CD1c-positive myeloid dendritic cell (primary cell): ENCODE measurements at regions not wholly inside any gene's neighbourhood (a gene's known extent, or its start where the extent isn't known, plus 50 kb on each side); places are given as distances from the start of the nearest gene placed in this dataset.

ENCODE experiments used
- DNase-seq: peaks from one replicate; pipeline ENCODE4 v3.0.0-alpha.2; 2016; ENCODE audit errors: extremely low spot score

DNA sequence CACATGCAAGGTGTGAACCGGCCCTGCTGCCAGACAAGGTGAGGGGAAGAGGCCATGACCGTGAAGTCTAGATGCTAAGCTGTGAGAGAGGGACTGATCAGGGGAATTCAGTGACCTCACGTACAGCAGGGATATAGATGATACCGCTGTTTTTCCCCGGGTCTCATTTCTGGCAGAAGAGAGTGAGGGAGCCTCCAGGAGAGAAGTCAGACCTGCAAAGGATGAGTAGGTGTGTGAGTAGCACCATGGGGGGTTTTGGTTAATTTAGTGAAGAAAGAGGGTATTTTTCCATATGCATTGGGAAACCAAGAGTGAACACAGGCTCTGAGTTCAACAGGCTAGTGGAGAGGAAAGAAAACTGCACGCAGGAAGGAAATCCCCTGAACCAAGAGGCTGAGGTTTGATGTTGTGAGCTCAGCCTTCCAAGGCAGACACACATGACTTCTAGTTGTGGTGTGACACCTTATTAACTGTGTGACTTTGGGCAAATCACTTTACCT lies 127.6 kb upstream of the GATB start:
- no peak for DNase-seq

DNA sequence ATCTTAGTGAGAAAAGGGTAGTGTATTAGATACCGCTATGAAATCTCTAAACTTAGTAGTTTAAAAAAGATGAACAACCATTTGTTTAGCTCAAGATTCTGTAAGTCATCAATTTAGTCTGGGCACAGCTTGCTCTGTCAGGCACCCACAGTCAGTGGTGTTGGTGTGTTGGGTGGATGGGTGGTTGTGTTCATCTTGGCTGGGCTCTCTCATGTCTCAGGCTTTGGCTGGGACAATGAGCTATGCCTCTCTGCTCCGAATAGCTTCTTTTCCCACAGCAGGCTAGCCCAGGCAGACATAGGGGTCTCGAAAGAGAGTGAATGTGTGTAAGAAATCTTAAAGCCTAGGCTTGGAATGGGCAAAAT lies 127.0 kb upstream of the GATB start:
- DNase-seq, result no peak

DNA sequence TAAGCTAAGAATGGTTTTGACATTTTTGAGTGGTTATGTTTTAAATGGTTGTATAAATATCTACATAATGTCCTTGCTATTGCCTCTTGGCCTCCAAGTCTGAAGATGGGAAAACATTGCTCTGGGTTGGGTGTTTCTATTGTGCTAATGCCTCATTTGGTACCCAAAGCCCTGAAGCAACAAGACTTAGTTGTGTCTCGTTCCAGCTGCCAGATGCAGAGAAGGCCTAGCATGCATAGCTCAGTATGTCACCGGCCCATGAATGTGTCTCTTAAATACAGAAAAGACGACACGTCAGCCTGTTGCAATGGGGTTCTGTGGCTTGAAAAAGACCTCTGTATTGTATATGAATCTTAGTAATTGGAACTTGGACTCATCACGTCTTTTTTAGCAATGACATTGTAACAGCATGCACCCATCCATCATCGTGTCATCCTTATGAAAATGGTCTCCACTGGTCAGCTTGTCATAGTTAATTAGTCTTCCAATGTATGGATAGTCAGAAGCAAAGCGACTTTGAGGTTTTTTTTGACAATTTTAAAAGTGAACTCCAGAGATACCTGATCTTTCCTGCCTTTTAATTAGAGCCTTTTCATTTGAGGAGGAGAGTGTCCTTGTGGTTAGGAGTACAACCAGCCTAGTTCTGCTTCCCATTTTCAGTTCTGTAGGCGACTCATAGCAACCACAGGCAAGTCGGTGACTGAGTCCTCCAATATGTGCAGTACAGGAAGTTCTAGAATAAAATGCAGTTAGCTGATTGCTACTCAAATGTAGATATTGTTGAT lies 126.4 kb upstream of the GATB start:
- DNase-seq, result peak; percentile 82

DNA sequence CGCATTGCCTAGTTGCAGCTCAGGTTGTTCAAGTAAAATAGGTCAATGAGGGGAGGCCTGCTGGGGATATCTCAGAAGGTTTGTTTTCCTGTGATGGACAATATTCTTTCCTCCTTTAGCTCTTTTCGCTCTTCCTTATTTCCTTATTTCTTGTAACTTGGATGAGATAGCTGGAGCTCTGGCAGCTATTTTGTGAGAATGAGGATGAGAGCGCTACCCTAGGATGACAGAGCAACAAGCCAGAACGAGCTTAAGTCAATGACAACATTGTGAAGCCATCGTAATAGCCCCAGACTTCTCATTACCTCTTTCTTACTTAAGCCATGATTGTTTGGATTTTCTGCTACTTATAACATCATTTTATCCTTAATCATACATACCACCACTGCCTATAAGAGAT lies 124.3 kb upstream of the GATB start:
- no peak for DNase-seq

DNA sequence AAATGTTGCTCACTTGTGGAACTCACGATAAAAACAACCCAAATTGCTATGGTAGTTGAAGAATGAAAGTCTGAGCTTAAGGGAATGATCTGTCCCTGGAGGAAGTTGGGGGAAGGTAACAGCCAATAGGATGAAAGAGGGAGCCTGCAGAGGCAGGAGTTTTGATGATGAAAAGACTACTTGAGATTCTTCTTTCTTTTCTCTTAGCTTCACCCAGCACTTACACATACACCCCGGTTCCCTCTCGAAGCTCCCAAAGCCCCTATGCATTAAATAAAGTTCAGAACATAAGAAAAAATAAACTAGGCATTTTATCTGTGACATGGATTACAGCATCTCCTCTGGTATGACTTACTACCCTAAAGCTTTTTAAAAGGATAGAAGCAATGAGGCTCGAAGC lies 122.9 kb upstream of the GATB start:
- no peak for DNase-seq

DNA sequence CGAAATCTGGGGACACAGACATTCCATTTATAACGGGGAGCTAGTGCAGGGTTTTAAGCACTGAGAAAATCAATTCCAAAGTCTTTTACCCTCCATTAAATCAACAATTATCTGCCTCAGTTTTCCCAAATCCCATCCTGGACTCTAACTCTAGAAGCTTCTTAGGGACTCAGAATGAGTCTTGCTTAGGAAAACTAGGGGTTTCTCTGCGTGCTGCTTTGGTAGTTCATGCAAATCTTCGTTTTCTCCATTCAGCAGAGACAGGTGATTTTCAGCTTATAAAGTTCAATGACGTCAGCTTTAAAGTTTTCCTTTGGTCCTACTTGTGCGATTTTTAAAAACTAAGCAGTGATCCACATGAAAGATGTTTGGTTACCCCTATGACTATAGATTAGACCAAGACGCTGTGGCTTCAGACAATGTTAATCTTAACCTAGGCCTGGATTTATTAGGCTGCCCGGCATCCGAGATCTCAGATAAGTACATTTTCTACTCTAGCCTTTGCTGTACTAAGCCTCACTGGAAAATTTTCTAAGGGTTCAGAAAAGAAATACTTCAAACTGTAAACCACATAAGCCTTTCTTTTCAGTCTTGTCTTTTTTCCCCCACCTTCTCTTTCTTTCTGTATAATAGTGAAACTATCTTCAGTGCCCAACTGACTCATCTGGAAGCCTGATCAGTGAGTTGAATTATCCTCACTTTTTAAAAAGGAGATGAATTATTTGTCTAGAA lies 121.4 kb upstream of the GATB start:
- no peak for DNase-seq

DNA sequence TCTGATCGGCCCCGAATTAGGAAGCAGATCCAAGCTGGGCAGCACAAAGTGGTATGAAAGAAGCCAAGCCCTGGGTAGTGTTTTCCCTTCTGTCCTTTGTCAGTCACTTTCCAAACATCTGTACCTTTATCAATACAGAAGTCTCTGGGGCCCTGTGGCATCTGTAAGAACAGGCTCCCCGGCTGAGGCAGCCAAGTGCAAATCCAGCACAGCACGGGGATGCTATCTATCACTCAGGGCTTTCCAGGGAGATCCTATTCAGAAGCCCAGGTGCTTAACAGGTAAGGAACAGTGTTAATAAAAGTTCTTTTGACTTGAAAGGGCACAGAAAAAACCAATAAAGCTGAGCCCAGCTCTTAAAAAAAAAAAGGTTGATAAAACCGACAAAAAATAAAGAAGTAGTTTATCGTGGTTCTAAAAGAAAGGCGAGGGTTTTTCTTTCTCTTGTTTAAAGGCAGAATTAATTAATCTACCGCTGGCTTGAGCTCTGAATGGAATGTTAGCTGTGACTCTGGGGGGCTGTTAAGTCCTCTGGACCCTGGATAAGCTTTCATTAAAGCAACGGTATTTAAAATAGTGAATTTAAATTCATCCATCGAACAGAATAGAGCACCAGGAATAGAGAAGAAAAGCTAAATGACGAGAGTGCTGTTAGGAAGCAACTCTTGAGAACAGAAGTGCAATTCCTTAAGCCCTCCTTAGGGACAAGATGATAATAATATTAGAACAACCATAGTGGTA lies 119.1 kb upstream of the GATB start:
- no peak for DNase-seq

DNA sequence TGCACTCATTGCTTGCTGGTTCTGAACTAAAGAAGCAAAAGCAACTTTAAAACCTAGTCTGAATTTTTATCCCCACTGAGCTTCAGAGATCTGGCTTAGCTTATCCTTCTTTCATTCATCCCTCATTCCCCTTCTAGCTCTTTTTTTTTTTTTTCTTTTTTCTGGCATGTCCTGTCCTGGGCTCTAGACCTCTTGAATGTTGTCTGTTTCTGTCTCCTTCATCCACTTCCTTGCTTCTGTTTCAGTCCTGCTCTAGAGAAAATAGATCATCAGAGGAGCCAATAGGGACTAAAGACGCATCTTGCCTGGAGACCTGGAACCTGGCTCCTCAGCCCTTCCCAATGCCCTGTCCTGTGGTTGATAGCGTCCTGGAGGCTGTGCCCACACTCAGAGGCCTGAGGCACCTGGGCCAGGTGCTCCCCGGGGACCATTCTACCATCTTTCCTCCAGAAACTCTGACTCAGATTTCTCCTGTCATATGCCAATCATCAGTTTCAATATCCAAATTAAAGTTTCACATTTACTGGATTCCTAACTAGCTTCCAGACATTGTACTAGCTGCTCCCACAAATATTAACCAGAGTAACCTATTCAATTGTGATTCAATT lies 115.7 kb upstream of the GATB start:
- no peak for DNase-seq

DNA sequence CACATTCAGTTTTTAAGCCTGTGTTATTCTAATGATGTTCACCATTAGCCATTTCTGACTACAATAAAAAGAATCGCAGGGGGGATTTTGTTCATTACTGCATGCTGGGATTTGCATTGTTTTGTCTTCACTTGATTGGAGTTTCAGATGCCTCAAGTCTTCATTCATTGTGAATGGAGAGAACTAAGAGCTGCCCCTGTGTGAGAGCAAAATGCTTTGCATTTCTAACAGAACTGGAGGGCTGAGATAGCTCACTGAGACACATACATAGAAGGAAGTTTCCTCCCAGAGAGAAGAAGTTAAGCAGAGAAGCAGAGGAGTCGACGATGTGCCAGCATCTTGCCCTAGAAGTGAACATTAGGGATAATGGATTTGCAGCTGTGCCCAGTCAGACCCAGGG lies 113.5 kb upstream of the GATB start:
- no peak for DNase-seq

DNA sequence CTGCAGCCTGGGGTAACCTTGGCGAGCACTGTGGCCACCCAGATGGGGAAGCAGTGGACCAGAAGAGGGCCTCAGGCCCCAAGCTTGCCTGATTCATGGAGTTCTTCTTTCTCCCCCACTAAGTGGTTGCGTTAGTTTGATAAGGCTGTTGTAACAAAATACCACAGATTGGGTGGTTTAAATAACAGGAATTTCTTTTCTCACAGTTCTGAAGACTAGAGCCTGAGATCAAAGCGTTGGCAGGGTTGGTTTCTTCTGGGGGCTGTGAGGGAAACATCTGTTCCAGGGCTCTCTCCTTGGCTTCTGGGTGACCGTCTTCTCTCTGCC lies 105.7 kb upstream of the GATB start:
- peak; percentile 68 for DNase-seq

DNA sequence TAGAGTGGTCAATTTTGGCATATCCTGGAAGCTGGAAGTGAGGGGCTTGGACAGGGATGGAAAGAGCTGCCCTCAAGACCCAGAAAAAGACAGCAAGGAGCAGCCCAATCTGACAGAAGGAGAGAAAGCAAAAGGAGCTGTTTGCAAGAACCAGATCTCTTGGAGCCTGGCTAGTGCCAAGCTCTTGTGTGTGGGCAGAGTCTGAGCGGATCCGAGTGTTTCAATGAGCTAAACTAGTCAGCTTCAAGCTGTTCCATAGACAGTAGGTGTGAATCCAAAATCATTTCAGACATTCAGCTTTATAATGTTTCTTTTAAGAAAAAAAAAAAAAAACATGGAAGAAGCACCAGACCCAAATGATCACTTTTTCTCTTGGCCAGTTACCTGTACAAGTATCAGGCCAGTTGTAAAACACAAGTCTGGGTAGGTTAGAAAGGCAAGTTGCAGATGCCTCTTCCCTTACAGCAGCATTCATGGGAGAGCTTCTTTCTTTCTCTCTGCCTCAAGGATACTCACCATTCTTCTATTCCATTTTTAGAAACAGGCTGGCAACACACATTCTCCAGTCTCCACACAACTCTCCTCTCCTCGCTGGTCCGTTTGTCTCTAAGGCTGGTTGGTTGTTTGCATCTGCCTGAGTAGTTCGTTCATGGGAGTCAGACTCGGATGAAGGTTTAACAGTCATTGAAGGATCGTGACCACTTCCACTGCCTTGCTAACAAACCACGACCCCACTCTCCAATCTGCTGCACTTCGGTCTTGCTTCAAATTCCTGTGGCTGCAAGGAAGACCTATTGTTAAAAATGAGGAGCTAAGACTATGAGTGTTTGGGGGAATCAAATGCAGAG lies 105.2 kb upstream of the GATB start:
- peak; percentile 53 for DNase-seq

DNA sequence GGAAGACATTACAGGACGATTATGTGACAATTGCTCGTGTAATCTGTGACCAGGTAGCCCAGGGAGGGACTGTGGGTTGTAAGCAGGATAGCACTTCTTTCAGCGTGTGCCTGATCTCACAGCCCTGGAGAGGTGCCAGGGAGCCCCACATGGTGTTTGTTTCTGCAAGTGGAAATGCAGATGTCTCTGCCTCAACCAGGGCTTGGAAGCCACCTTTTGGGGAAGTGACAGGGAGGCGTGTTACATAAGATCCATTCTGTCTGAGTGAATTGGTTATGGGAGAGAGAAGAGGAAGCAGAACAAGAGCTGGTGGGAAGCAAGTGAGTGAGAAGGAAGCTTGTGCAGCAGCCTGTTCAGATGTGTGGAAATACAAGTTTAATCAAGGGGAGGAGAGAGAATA lies 104.5 kb upstream of the GATB start:
- peak; percentile 94 for DNase-seq

DNA sequence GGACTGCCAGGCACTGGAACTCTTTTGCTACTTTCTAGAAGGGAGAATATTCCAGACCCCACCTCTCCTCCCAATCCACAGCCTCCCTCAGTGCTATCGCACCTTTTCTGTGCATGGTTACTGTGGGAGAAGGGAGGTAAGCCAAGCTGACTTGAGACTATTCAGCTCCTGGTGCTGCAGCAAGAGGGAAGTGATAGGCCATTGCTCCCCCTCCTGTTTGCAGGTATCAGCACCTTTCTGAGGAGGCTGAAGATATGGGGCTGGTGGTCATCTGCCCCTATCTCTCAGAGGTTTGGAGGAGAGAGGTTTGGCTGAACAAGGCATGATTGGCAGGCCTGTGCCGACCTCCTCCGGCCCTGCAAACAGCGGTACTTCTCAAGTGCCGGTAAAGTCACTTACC lies 103.3 kb upstream of the GATB start:
- DNase-seq, result no peak

DNA sequence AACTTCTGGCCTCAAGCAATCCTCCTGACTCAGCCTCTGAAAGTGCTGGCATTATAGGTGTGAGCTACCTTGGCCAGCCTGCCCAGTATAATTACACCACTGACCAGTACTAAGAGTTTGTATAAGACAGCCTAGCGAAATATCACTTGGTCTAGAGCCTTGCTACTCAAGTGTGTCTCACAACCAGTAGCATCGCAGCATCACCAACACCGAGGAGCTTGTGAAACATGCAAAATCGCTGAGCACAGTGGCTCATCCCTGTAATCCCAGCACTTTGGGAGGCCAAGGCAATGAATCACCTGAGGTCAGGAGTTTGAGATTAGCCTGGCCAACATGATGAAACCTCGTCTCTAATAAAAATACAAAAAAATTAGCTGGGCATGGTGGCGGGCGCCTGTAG lies 102.0 kb upstream of the GATB start:
- DNase-seq, result no peak

DNA sequence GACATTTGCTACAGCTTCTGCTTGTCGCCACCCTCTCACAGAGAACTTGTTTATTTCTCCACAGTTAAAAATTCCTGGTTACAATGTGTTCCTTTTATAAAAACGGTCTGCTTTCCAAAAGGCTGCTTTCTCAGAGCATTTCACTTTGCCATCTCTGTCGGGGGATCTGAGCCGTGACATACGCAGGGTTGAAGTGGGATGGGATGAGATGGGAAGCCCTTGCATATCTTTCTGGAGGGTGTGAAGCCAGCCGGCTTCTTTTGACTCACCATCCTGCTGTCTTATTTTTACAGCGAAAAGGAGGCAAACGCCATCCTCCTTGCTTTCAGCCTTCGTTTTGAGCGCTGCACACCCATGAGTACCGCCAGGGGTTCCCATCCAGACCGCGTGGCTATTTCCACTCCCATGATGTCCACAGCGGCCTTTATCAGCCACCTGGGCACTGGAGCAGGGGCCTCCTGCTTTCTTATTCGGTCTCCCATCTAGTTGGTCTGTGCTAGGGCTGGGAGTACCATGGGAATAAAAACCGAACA lies 99.8 kb upstream of the GATB start:
- DNase-seq, result no peak

DNA sequence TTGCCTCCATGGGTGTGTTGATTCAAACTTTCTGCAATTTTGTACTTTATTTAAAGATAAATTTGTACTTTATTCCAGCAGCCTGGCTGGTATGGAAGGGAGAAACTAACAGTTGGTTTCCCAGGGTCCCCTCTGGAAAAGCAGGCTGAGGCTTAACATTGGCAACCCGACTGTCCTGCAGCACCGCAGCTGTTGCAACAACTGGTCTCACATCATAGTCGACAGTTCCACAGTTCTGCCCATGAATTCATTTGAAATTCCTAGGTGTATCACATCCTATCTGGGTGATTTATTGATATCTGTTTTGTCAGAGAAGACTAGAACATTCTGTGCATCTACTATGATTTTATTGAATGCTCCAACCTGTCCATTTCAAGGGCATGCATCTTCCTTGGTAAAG lies 98.8 kb upstream of the GATB start:
- no peak for DNase-seq

DNA sequence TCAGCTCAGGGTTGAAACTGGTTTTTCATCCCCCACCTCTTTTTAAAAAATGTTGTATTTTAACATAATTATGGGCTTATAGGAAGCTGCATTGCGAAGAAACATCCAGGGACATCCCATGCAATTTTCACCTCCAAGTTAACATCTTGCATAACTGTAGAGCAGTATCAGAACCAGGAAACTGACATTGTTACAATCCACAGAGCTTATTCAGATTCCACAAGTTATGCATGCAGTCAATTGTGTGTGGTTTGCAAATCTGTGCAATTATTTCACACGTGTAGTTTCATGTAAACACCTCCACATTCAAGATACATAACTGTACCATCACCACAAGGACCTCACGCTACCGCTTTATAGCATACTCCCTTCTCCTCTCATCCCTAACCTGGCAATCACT lies 97.5 kb upstream of the GATB start:
- no peak for DNase-seq

DNA sequence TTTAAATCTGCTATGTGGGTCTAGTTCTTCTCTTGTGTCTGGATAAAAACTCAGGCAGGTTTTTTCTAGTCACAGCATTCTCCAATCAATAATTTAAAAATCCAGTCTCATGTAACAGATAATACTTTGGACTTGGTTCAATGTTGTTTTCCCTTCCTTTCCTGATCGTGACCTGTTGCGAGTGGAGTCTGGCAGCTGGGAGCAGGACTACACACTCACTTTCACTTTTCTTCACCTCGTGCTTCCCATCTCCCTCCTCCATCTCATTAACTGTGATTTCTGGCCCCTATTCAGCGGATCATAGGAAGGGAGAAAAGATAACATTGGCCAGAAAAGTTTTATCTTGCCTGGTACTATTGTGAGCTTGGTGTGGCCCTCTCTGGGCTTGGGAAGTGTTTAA lies 96.6 kb upstream of the GATB start:
- DNase-seq, result no peak

DNA sequence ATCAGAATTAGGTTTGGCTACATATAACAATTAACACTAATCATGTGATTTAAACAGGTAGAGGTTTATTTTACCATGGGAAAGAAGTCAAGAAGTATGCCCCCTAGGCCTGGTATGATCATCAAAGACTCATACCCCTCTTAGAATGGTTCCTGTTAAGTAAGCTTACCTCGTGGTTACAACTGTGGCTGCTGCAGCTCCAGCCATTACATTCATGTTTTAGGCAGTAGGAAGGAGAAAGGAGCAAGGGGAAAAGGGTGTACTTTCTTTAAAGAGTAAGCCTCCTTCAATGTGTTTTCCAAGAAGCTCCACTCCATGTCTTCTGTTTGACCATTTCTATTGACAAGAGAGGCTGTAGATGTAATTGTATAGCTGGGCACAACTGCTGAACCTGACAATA lies 94.9 kb upstream of the GATB start:
- DNase-seq, result no peak

DNA sequence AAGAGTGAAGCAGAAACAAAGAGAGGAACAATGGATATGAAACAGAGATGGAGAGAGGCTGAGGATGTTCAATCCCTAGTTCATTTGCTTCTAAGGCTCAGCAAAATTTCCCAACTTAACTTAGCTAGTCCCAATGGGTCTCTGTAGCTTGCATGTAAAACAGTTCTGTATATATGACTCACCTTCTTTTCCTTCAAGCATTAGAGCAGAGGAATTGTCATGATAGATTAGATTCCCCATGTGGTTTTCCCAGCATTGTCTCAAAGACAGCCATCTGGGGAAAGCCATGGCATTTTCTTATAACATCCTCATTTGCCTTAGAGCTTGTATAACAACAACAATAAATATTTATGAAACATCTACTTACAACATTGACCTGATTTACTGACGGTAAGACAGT lies 93.9 kb upstream of the GATB start:
- DNase-seq, result no peak

DNA sequence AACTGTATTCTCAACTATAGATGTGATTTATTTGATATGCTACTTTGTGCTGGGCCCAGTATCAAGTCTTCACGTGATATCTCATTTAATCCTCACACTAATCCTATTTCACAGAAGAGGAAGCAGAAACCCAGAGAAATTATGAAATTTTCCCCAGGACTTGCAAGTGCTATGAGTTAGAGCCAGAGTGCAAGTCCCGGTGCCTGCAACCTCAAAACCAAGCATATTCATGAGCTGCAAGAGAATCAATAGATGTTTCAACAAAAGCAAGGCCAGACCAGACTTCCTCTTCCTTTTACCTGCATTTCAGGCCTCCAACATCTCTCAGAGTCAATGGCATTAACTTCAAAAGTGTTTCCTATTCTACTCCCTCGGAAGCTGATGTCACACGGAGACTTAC lies 92.2 kb upstream of the GATB start:
- peak; percentile 52 for DNase-seq
